K562 (cell line): ENCODE measurements at regions not wholly inside any gene's neighbourhood (a gene's known extent, or its start where the extent isn't known, plus 50 kb on each side); places are given as distances from the start of the nearest gene placed in this dataset.

Experiments used
- ATAC-seq: fragments of 200-7000 bp; cut with Tn5 transposase; 3 replicates; pipeline ENCODE4 v1.9.1; 2020; ENCODE audit warnings: moderate library complexity
- BruUV-seq: library from RNA; stranded (reverse); fragments of 400-500 nt; replicated peaks from 2 replicates; lab custom pipeline; 2021; lab: Mats Ljungman, UMichigan
- CTCF ChIA-PET: fragments of 300-600 bp; formaldehyde crosslinking; extraction: SDS; loops from one replicate; lab custom pipeline; 2021; ENCODE audit warnings: low intra/inter-chr PET ratio; lab: Yijun Ruan, JAX
- POLR2A ChIA-PET: fragments of 300-600, 350-650 bp; sonication (Branson Sonifier 250); formaldehyde crosslinking; extraction: SDS; loops from one replicate; lab custom pipeline; 2021; ENCODE audit warnings: antibody characterized with exemption, inconsistent platforms; lab: Yijun Ruan, JAX
- DNase-seq, 4 experiments: peaks; one replicate each; pipeline versions ENCODE4 v3.0.0 to v3.0.0-alpha.2; 2011 to 2018; ENCODE audit warnings: low spot score in 3 of 4, mixed read lengths in 3 of 4; ENCODE audit errors: extremely low read depth in 1 of 4
- FAIRE-seq: peaks from 2 replicates; lab custom pipeline; 2011; peaks lifted over from hg19 to GRCh38; lab: Jason Lieb, UNC
- H2AFZ ChIP-seq: 2 replicates; pipeline ENCODE4 v1.6.0; 2011; ENCODE audit warnings: low read depth, low read length, control low read depth, inconsistent platforms
- H3K27ac ChIP-seq: fragments of 200-600 bp; 3 replicates; pipeline ENCODE4 v1.8.0; 2011; ENCODE audit warnings: low read depth, mild to moderate bottlenecking, control low read depth, inconsistent platforms, low read length, moderate library complexity, mixed read lengths; ENCODE audit errors: extremely low read depth
- H3K27me3 ChIP-seq, 2 experiments: fragments of 300-600 bp in 1 of 2; 2 replicates in 1 of 2; 3 replicates in 1 of 2; pipeline versions ENCODE4 v1.6.0 to v1.8.0; 2011; ENCODE audit warnings: inconsistent platforms in 2 of 2, low read length in 2 of 2, mild to moderate bottlenecking in 1 of 2, mixed read lengths in 1 of 2, moderate library complexity in 1 of 2; ENCODE audit not compliant: control insufficient read depth in 2 of 2, insufficient read depth in 2 of 2
- H3K36me3 ChIP-seq: fragments of 300-600 bp; 3 replicates; pipeline ENCODE4 v1.8.0; 2011; ENCODE audit warnings: mild to moderate bottlenecking, low read length, inconsistent platforms; ENCODE audit not compliant: control insufficient read depth, insufficient read depth
- H3K4me1 ChIP-seq, 2 experiments: fragments of 200-600 bp in 1 of 2; replicated peaks in 1 of 2; 2 replicates in 1 of 2; 3 replicates in 1 of 2; pipeline versions ENCODE4 v1.5.1 to v1.8.0; 2011; ENCODE audit warnings: inconsistent platforms in 2 of 2, low read length in 2 of 2, mild to moderate bottlenecking in 1 of 2, mixed read lengths in 1 of 2, moderate library complexity in 1 of 2; ENCODE audit not compliant: control insufficient read depth in 2 of 2, insufficient read depth in 2 of 2
- H3K4me2 ChIP-seq: 2 replicates; pipeline ENCODE4 v1.6.1; 2011; ENCODE audit warnings: low read length, control low read depth, inconsistent platforms, mixed read lengths; ENCODE audit not compliant: insufficient read depth
- H3K4me3 ChIP-seq: fragments of 200-600 bp; sonication (generic), shearing (Covaris generic); 2 replicates; pipeline ENCODE4 v1.5.1; 2016; ENCODE audit warnings: control low read depth, inconsistent platforms
- H3K79me2 ChIP-seq: fragments of 200-600 bp; 3 replicates; pipeline ENCODE4 v1.8.0; 2011; ENCODE audit warnings: low read length, inconsistent platforms; ENCODE audit not compliant: control insufficient read depth, insufficient read depth
- H3K9ac ChIP-seq, 2 experiments: 2 replicates each; pipeline versions ENCODE4 v1.6.0 to v1.6.1; 2011; ENCODE audit warnings: low read depth in 2 of 2, low read length in 2 of 2, control low read depth in 1 of 2, inconsistent platforms in 1 of 2, mild to moderate bottlenecking in 1 of 2, mixed read lengths in 1 of 2; ENCODE audit not compliant: insufficient read depth in 1 of 2
- H3K9me1 ChIP-seq: one replicate; pipeline ENCODE4 v1.6.0; 2011; ENCODE audit warnings: inconsistent platforms, mild to moderate bottlenecking, low read length, moderate library complexity; ENCODE audit not compliant: control insufficient read depth, insufficient read depth
- H3K9me3 ChIP-seq: replicated peaks from 2 replicates; pipeline ENCODE4 v1.5.1; 2011; ENCODE audit warnings: low read depth, low read length, inconsistent platforms; ENCODE audit not compliant: control insufficient read depth, insufficient read depth
- H4K20me1 ChIP-seq: replicated peaks from 2 replicates; pipeline ENCODE4 v1.6.1; 2011; ENCODE audit warnings: low read length, inconsistent platforms, mixed read lengths; ENCODE audit not compliant: control insufficient read depth, insufficient read depth
- BRD9 ChIP-seq: fragments of 450-650 bp; IDR thresholded peaks from 2 replicates; pipeline ENCODE4 v1.6.1; 2018; ENCODE audit warnings: low read depth; ENCODE audit not compliant: partially characterized antibody
- ETS2 ChIP-seq: IDR thresholded peaks from 2 replicates; pipeline ENCODE4 v1.6.1; 2016; ENCODE audit warnings: borderline replicate concordance, missing genetic modification characterization, mild to moderate bottlenecking, moderate library complexity, missing compliant biosample characterization; ENCODE audit not compliant: poor library complexity, severe bottlenecking
- FOXM1 ChIP-seq, 2 experiments: fragments of 450-650 bp in 1 of 2; sonication (generic) in 1 of 2; formaldehyde crosslinking in 1 of 2; IDR thresholded peaks; 2 replicates each; pipeline versions ENCODE4 v1.6.1 to v1.9.0; 2017 to 2022; ENCODE audit warnings: low read depth in 2 of 2, mild to moderate bottlenecking in 2 of 2, missing genetic modification reagents in 1 of 2, moderate library complexity in 1 of 2
- NFIC ChIP-seq: fragments of 450-650 bp; IDR thresholded peaks from 2 replicates; pipeline ENCODE4 v1.6.1; 2017; ENCODE audit warnings: mild to moderate bottlenecking, inconsistent platforms
- NFYB ChIP-seq: IDR thresholded peaks from 2 replicates; pipeline ENCODE4 v1.6.1; 2011; ENCODE audit warnings: mild to moderate bottlenecking, moderate library complexity; ENCODE audit not compliant: insufficient read length; ENCODE audit errors: extremely low read depth
- PHF20 ChIP-seq: fragments of 450-650 bp; IDR thresholded peaks from 2 replicates; pipeline ENCODE4 v1.6.1; 2018; ENCODE audit not compliant: partially characterized antibody
- PHF8 ChIP-seq: fragments of 200-600 bp; sonication (generic); IDR thresholded peaks from 2 replicates; pipeline ENCODE4 v1.6.1; 2012; ENCODE audit warnings: mixed run types, mild to moderate bottlenecking, inconsistent platforms, low read length, moderate library complexity, borderline replicate concordance
- SMAD3 ChIP-seq: fragments of 450-650 bp; formaldehyde crosslinking; conservative IDR thresholded peaks from 2 replicates; pipeline ENCODE4 v1.4.0; 2020; ENCODE audit warnings: mild to moderate bottlenecking
- TBL1XR1 ChIP-seq, 2 experiments: IDR thresholded peaks; 2 replicates each; pipeline ENCODE4 v1.6.1; 2012; ENCODE audit warnings: improper control_type of control experiment in 2 of 2, low read length in 2 of 2, mild to moderate bottlenecking in 1 of 2
- TOE1 ChIP-seq, 2 experiments: fragments of 450-650 bp in 1 of 2; sonication (generic) in 1 of 2; formaldehyde crosslinking in 1 of 2; IDR thresholded peaks; 2 replicates each; pipeline versions ENCODE4 v1.7.1 to v1.8.0; 2016 to 2022; ENCODE audit warnings: borderline replicate concordance in 2 of 2, mild to moderate bottlenecking in 2 of 2, antibody characterized with exemption in 1 of 2, inconsistent platforms in 1 of 2, low read depth in 1 of 2, missing genetic modification reagents in 1 of 2, moderate library complexity in 1 of 2
- ZNF174 ChIP-seq: fragments of 250-450 bp; sonication (Bioruptor Pico); IDR thresholded peaks from 2 replicates; pipeline ENCODE4 v1.4.0; 2020; ENCODE audit warnings: mild to moderate bottlenecking
- ZNF436 ChIP-seq: fragments of 250-450, 450-650 bp; sonication (Bioruptor Pico); formaldehyde crosslinking; IDR thresholded peaks from 2 replicates; pipeline ENCODE4 v1.7.0; 2020; ENCODE audit warnings: mild to moderate bottlenecking
- WGBS: fragments of 100-300 bp; shearing (Covaris generic); methylation state at CpG from one replicate; pipeline ENCODE4 v1.1.6; 2016; ENCODE audit warnings: low coverage, mixed read lengths; ENCODE audit not compliant: insufficient coverage; ENCODE audit errors: missing lambda C conversion rate; 5-methylcytosine and 5-hydroxymethylcytosine counted together
- in situ Hi-C: fragments of 300-500 bp; cut with MboI; formaldehyde crosslinking; loops from 4 replicates; pipeline ENCODE4 v1.15.0; 2018; ENCODE audit warnings: inconsistent platforms, mixed read lengths
- intact Hi-C: fragments of 100-400 bp; cut with micrococcal nuclease; formaldehyde crosslinking; loops from 2 replicates; pipeline ENCODE4 v1.14.2; 2022

DNA sequence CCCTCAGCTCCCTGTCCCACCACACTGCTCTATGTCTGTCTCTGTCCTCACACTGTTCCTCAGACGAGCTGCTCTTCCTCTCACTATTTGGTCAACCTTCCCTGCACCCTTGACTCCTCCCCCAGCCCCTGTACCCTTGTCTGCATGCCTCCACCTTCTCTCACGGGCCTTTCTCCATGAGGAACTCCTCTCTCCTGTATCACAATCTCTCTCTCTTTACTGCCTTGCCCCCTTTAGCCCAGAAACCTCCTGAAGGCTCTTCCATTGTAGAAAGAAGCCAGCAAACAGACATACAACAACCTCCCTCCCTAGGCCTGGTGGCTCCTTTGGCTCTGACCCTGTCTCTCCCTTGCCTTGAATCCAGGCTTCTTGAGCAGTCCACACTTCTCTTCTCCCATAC lies 251.6 kb upstream of the CSF3R start:
- Histone ChIP-seq H3K79me2 (no peaks in the 10 kb centered on the region), H3K9ac (no peak overlapping the region), H3K4me3 (no peak overlapping the region), H3K36me3 (no peaks in the 10 kb centered on the region), H3K4me1 (no peaks in the 10 kb centered on the region; a peak in 3 of 5 replicates), H4K20me1 (0 out of 2 replicates have a peak, but pooled peaks cover 9% of the 10 kb centered on the region), H3K9me1 (no peaks in the 10 kb centered on the region), H3K9me3 (no peaks in the 10 kb centered on the region), H2AFZ (no peak overlapping the region), H3K27me3 (peaks cover 17 to 37% of the 10 kb centered on the region in 2 experiments), H3K4me2 (no peak overlapping the region), H3K27ac (no peak overlapping the region)
- FAIRE-seq (no peak), ATAC-seq (no peak), DNase-seq (no peak)
- intact Hi-C loops (no loop called here), in situ Hi-C loops (no loop called here)
- CTCF ChIA-PET, result no interaction called here
- POLR2A ChIA-PET, result interaction anchor here (0.7 to 1.0 kb wide), 2 partner anchors 22 to 1141 kb away, joined by 3 to 4 read pairs; no protein-coding TSS in a partner anchor
- no TSS peak for BruUV-seq
- 9% methylated on average over 2 of the region's 2 CpGs for WGBS
- TF ChIP-seq PHF20 (no peak), TBL1XR1 (IDR thresholded peaks at IDR 0.05; ENCODE audit: low read length in 2 of 2) (no peak), BRD9 (no peak), ETS2 (tag) (no peak), NFYB (no peak)

DNA sequence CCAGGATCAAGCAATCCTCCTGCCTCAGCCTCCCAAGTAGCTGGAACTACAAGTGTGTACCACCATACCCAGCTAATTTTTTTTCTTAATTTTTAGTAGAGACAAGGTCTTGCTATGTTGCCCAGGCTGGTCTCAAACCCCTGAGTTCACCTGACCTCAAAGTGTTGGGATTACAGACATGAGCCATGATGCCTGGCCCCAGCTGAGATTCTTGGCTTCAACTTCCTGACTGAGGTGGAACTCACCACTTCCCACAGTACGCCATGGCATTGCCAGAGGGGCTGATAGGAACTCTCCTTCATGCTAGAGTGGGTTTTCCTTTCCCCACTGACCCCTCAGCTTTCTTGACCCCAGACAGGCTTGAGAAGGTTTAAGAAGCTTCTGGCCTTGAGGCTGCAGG lies 251.0 kb upstream of the CSF3R start:
- Histone ChIP-seq H3K4me1 (no peaks in the 10 kb centered on the region; a peak in 3 of 5 replicates), H2AFZ (no peak overlapping the region), H4K20me1 (0 out of 2 replicates have a peak, but pooled peaks cover 9% of the 10 kb centered on the region), H3K27ac (no peak overlapping the region), H3K36me3 (no peaks in the 10 kb centered on the region), H3K9me1 (no peaks in the 10 kb centered on the region), H3K27me3 (peaks cover 17 to 38% of the 10 kb centered on the region in 2 experiments), H3K4me3 (no peak overlapping the region), H3K79me2 (no peaks in the 10 kb centered on the region), H3K4me2 (no peak overlapping the region), H3K9me3 (no peaks in the 10 kb centered on the region), H3K9ac (no peak overlapping the region)
- BruUV-seq, result no TSS peak
- CTCF ChIA-PET, result no interaction called here
- POLR2A ChIA-PET, result interaction anchor here (0.5 to 1.0 kb wide), 3 partner anchors 22 to 1141 kb away, joined by 3 to 4 read pairs (median 3); no protein-coding TSS in a partner anchor
- in situ Hi-C loops, result no loop called here
- no peak for DNase-seq
- ATAC-seq, result no peak
- intact Hi-C loops, result no loop called here
- no peak for FAIRE-seq
- 0% methylated on average over 1 of the region's 1 CpG for WGBS
- no peak for TF ChIP-seq SMAD3
- TF ChIP-seq TOE1 (IDR thresholded peaks at IDR 0.05; ENCODE audit: borderline replicate concordance), result no peak
- TF ChIP-seq TOE1 (CRISPR knock-in tag; IDR thresholded peaks at IDR 0.05; ENCODE audit: borderline replicate concordance, low read depth), result no peak
- no peak for TF ChIP-seq PHF8
- no peak for TF ChIP-seq ZNF174 (CRISPR knock-in tag)
- no peak for TF ChIP-seq FOXM1 (IDR thresholded peaks at IDR 0.05; ENCODE audit: low read depth)
- TF ChIP-seq FOXM1 (CRISPR knock-in tag; IDR thresholded peaks at IDR 0.05; ENCODE audit: low read depth), result no peak
- TF ChIP-seq NFIC, result no peak
- TF ChIP-seq ZNF436 (CRISPR knock-in tag), result no peak
